ENCODE measurements at regions not wholly inside any gene's neighbourhood (a gene's known extent, or its start where the extent isn't known, plus 50 kb on each side); places are given as distances from the start of the nearest gene placed in this dataset.

- Mint-ChIP-seq H3K36me3 (ENCODE audit: low read depth) (no peaks in the 10 kb centered on the region), H3K4me3 (no peak overlapping the region), H3K9me3 (no peaks in the 10 kb centered on the region), H3K27me3 (ENCODE audit: insufficient read depth) (no peaks in the 10 kb centered on the region), H3K4me1 (ENCODE audit: low read depth) (no peaks in the 10 kb centered on the region), H3K27ac (no peak overlapping the region)
- no peak for TF ChIP-seq CTCF (IDR thresholded peaks at IDR 0.05)
- no peak for DNase-seq
Observed at GRCh38 chrX:121333942-121334341, 286.5 kb downstream of the GLUD2 start.

- H3K36me3 Mint-ChIP-seq (ENCODE audit: low read depth) = no peaks in the 10 kb centered on the region
- no peak for DNase-seq
- no peaks in the 10 kb centered on the region for H3K4me1 Mint-ChIP-seq (ENCODE audit: low read depth)
- no peak overlapping the region for H3K27ac Mint-ChIP-seq
- H3K9me3 Mint-ChIP-seq = no peaks in the 10 kb centered on the region
- TF ChIP-seq CTCF (IDR thresholded peaks at IDR 0.05) = no peak
- H3K4me3 Mint-ChIP-seq = no peak overlapping the region
- H3K27me3 Mint-ChIP-seq (ENCODE audit: insufficient read depth) = no peaks in the 10 kb centered on the region
Observed at GRCh38 chrX:121336831-121337421, 289.5 kb downstream of the GLUD2 start.

- Mint-ChIP-seq H3K4me1 (ENCODE audit: low read depth) (no peaks in the 10 kb centered on the region), H3K4me3 (no peak overlapping the region), H3K27me3 (ENCODE audit: insufficient read depth) (no peaks in the 10 kb centered on the region), H3K27ac (no peak overlapping the region), H3K36me3 (ENCODE audit: low read depth) (no peaks in the 10 kb centered on the region), H3K9me3 (no peaks in the 10 kb centered on the region)
- TF ChIP-seq CTCF (IDR thresholded peaks at IDR 0.05) = no peak
- no peak for DNase-seq
Observed at GRCh38 chrX:121337816-121338215, 290.4 kb downstream of the GLUD2 start.

- H3K9me3 Mint-ChIP-seq = no peaks in the 10 kb centered on the region
- no peak for DNase-seq
Observed at GRCh38 chrX:121349263-121349662, 301.9 kb downstream of the GLUD2 start.

GRCh38 chrX:121356139-121356849, 308.9 kb downstream of the GLUD2 start:
- Mint-ChIP-seq H3K36me3 (ENCODE audit: low read depth) (no peaks in the 10 kb centered on the region), H3K27me3 (ENCODE audit: insufficient read depth) (no peaks in the 10 kb centered on the region), H3K4me1 (ENCODE audit: low read depth) (no peaks in the 10 kb centered on the region), H3K27ac (no peak overlapping the region), H3K4me3 (no peak overlapping the region), H3K9me3 (no peaks in the 10 kb centered on the region)
- DNase-seq = no peak
- TF ChIP-seq CTCF (IDR thresholded peaks at IDR 0.05) = no peak

More at GRCh38 chrX:121349263-121349662, 301.9 kb downstream of the GLUD2 start:
- Mint-ChIP-seq H3K27ac (no peak overlapping the region), H3K4me3 (no peak overlapping the region), H3K27me3 (ENCODE audit: insufficient read depth) (peaks cover 4% of the 10 kb centered on the region), H3K4me1 (ENCODE audit: low read depth) (no peaks in the 10 kb centered on the region), H3K36me3 (ENCODE audit: low read depth) (no peaks in the 10 kb centered on the region)
- no peak for TF ChIP-seq CTCF (IDR thresholded peaks at IDR 0.05)
